SIG-M5 treated with dmso at 0.1 percent for 504 hours (cell line): ENCODE measurements at regions not wholly inside any gene's neighbourhood (a gene's known extent, or its start where the extent isn't known, plus 50 kb on each side); places are given as distances from the start of the nearest gene placed in this dataset.

ENCODE experiments used
- DNase-seq: peaks from one replicate; lab custom pipeline; 2025; ENCODE audit not compliant: unreplicated experiment; lab: John Stamatoyannopoulos, UW

DNA sequence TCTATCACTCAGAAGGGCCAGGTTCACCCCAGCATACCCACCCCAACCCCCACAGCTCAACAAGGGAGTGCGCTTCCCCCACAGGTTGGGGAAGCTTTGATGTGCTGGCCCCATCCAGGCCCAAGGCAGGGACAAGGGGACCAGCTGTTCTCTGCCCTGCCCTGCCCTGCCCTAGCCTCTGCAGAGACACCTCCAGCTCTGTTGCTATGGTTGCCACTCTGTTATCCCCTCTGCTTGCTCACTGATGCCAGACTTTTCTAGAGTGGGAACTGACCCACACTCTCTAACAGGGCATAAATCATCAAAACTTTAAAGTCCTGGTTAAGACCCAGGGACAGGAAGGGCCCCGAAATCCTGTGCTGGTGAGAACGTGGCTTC is 50.4 kb upstream of the ENPP7 start:
- DNase-seq = no peak

DNA sequence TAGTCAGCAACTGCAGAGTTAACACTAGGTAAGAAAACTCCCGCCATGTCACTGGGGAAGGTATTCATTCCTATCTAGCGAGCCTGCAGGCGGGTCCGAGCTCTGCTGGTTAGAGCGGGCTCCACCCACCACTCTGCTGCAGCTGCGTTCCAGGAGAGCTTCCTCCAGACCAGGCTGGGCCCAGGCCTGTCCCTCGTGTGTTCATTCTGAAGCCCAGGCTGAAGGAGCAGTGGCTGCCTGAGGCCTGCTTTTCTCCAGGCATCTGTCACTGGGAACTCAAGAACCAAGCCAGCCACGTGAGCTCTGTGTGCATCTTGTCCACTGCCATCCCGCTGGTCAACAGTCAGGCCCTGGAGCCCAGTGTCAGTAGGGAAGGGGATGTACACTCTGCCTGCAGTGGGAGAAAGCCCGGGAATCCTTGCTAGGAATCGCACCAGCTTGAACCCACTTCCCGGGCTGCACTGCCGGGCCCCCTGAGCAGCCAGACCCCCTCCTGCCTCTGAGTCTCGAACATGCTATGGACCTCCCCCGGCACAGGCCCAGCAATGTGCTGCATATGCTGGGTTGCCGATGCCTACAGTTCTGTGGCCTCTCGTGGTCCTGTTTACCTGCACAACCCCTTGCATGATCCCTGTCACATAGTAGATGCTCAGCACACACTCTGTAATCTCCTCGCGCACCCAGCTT is 51.0 kb upstream of the ENPP7 start:
- DNase-seq = no peak

DNA sequence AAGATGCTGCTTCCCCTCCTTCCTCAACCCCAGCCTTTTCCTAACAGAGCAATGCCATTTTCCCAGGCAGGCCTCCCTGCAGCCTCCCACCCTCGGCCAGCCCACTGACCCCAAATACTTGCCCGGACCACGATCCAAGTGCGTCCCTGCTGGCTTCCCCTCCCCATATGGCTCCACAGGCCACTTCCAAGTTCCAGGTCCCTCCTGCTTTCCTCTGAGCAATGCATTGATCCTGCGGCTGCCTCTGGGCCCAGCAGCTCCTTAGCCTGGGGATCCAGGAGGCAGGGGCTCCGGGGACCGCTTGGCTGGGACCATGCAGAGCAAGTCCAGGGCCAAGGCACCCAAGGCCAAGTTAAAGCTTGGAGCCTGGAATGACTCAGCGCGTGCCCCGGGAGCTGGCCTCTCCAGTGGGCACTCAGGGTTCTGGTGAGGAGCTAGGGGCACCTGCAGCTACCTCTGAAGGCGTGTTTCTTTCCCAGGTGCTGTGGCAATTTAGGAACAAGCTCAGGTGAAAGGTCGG is 51.9 kb upstream of the ENPP7 start:
- DNase-seq = no peak

DNA sequence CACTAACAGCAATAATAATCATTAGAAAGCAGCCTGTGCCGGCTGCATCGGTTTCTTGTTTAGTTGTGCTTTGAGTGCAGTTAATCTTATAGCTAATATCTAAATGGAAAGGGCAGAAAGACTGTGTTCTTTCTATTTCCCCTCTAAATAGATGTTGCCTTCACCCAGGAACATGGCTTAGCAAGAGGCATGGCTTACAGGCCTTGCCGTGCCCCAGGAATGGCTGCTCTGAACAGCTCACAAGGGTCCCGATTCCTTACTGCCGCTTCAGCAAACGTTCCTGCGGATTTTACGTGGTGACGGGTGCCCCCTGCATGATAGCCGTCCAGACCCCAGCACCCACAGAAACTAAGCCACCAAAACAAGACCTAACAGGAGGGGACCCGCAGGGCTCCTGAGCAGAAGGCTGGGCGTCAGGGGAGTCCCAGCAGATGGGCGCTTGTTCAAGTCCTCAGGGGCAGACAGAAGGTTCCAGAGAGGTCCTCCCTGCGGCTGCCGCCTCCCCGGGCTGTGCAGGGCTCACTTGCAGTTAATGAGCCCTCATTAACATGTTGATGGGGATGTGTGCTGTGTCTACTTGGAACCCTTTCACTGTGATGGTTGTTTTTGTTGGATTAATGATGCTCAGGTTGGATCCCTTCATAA is 52.5 kb upstream of the ENPP7 start:
- no peak for DNase-seq

DNA sequence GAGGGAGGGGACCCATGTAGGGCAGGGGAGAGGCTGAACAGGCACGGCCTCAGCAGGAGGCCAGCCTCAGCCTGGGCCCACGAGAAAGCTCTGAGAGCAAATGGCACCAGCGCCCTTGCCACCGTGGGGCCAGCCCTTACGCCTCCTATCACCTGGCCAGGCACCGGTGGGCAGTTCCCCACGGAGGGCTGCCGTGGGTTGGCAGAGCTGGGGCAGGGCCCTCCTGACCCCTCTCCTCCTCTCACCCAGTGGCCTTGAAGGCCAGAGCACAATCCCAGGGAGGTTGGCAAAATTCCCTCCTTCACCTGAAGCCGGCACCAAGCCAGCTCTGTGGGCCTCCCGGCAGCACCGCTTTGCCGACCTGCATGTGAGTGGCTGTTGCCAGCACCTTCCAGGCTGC is 53.1 kb upstream of the ENPP7 start:
- no peak for DNase-seq

DNA sequence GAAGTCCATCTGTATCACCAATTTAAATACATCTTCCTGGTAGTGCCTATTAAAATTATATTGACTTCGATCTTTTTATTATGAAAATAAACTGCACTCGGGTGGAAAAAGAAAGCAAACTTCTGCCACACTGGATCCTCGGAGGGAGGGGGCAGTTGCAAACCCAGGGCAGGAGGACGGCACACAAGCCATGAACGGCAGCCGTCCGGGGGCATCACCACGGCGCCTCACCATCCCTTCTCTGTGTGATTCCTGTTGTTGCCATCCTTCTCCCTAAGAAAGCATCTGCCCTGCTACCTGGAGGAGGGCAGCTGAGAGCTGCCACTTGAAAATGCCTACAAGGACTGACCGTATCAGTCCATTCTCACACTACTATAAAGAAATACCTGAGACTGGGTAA is 53.9 kb upstream of the ENPP7 start:
- no peak for DNase-seq

DNA sequence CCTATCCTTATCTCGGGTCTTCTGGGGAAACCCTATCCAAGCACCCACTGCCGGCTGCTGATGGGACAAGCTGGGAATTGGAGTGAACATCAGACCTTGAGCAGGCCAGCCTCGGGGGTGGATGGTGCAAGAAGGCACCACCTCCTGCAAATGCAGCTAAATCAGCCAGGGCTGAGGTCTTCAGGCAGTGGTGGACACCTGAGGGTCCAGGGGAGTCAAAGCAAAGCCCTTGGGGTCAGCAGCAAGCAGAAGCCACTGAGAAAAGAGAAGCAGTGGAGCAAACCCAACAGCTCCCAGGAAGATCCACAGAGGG is 55.4 kb upstream of the ENPP7 start:
- no peak for DNase-seq

DNA sequence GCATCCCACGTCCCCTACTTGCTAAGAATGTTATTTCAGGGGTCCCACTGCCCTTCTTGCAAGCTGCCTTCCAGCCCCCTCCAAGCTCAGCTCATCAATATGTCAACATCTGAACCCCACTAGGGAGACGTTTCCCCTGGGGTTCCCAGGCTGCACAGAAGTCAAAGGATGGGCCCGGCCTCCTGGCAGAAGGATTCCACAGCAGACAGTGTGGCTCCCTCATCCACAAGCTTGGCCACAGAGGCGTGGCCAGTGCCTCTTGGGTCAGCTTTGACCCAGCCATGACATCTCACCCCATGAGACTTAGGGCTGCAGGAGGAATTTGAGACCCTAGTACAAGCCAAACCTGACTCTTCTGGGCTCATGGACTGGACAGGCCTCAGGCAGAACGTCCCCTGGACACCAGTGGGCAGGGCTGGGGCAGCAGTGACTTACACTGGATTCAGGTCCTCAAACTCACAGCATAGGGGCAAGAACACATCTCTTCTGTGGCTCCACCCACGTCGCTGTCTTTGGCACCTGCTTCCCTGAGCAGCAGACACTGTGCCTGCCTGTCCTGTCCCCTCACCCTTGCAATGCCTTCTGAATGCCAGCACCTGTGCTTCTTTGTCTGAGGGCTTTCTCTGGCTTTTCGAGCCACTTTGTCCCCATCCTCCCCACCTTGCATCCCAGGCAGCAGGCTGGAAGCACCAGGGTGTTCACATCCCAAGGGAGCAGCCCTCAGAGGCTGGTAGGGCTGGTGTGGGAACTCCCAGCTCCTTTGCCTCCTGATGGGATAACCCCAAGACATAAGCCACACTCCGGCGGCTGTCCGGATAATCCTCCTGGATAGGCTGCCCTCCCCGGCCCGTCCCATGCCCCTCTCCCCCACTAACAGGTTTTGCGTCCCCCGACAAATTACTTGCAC is 56.0 kb upstream of the ENPP7 start:
- DNase-seq = no peak

DNA sequence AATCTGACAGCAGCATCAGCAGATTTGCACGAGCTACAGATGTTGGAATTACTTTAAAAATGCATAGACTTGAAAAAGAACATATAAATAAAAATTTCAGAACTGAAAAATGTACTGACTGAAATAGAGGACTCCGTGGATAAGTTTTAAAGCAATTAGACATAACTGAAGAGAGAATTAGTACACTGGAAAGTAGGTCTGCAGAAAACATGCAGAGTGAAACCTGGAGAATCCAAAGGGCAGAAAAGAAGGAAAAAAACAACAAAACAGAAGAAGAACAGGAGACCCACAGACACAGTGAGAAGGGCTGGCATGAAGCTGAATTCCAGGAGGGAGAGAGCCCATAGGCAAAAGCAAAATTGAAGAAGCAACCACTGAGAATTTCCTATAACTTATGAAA is 57.2 kb upstream of the ENPP7 start:
- DNase-seq = no peak

DNA sequence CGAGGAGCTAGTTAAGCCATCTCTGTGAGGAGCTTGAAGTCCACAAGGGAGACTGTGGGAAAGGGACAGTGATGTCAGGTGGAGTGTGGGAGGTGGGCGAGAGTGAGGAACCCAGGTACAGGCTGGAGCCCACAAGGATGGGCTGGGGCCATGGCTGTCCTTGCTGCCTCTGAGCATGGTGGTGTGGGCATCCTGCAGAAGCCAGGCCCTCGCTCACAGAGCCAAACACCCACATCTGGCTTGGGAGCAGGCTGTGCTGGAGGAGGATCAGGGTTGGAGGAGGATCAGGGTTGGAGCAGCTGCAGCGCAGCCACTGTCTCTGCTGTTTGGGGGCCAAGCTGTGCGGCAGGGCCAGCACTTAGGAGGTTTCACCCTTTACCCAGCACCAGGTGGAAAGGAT is 58.2 kb upstream of the ENPP7 start:
- DNase-seq = no peak

DNA sequence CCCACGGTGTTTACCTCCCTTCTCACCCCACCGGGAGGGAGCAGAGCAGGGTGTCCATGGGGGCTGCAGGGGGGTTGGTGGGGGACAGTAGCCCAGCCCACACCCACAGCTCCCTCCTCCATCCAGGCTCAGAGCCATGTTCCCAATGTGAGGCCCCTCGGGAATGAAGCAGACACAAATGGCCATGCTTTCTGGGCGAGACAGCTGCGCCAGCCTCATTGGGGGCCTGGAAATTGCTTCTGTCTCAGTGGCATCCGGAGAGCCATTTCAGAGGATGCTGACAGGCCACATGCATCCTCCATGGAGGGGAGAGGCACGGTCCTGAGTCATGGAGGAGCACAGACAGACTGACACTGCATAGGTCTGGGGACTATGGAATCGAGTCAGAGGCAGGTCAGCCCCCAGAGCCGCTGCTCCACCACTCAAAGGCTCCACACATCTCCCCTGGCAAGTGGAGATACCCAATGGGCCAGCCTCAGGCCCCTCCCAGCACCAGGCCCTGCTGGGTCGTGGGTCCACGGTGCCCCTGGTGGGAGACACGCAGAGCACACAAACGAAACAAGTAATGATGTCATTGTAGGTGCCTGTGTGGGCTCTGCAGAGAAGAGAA is 59.6 kb upstream of the ENPP7 start:
- no peak for DNase-seq

DNA sequence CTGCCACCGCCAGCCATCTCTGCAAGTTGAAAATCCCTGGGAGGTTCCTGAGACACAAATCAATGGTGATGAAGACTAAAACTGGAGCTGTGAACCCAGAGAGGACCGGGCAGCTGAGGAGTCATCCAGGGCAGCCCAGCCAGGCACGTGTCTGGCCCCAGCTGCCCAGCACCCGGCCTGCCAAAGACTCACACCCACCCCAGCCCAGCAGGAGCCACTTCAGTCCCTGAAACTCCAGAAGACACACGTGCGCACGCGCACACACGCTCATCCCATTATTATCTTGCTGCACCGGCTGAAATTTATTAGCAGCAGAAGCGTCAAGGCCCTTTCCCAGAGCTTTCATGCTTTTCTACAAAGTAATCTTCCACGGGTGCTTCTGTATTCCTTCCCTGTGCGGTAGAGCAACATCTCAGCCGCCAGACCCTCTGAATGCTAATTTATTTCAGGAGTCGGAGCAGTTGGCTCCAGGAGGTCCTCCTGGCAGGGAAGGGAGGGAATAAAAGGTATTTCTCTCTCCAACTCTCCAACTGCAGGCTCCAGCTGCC is 59.8 kb upstream of the RBFOX3 start:
- no peak for DNase-seq

DNA sequence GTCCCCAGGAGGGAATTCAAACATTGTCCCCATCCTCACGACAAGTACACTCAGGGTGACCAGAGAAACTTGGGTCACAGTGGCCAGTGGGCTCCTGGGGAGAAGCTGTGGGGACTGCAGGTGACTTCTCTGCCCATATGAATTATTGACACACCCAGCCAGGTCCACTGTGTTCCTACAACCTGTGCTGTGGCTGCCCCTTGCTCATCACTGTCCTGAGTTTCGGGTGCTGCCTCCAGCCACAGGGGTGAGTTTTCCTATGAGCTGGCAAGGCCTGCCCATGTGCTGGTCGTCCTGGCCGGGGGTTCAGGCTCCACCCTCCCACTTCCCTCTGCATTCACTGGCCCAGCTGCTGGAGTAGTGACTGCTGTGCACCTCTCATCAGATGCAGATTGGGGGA is 59.0 kb upstream of the RBFOX3 start:
- DNase-seq = no peak

DNA sequence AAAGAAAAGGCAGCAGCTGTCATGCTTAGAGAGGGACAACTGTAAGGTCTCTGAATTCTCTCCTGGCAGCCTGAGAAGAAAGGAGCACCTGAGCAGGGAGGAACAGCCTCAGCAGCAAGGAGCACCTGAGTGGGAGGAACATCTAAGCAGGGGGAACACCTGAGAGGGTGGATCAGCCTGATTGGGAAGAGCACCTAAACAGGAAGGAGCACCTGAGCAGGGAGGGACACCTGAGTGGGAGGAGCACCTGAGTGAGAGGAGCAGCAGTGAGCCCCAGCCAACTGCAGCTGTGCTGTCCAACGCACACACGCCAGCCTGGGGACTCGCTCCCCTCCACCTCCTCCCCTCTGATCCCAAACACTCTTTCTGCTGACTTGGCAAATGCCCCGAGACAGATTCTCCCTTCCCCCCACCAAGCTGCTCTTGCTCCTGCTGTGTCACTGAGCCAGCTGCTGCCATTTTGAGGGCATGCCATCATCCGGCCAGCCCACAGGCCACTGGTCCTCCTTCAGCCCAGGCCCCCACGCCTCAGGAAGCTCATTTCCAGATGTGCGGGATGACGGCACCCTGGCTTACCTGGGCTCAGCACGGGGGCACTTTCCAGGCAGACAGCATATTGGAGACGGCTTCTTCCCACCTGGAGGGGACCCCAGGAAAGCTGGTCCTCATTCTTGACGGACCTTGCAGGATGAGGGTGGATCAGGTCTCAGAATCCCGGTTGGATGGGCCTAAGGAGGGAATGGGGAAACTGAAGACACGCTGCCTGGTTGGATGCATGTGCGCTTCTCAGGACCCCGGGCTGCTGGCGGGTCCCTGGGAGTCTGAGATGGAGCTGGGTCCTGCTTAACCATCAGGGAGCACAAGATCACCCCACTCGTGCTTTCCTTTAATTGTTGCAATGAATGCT is 57.7 kb upstream of the RBFOX3 start:
- no peak for DNase-seq

DNA sequence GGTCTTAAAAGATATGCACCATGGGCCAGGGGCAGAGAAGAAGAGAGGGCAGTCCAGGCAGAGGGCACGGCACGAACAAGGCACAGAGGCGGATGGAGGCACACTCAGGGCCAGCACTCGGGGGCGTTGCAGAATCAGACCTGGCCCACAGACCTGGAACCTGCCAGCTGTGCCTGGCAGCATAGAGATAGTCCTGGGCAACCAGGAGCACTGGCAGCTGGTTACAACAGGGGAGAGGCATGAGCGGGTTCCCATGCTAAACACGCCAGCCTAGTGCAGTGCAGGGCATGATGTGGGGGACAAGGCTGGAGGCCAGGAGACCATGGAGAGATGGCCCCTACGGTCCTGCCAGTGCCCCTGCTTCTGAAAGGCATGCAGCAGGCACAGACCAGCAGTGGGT is 56.9 kb upstream of the RBFOX3 start:
- DNase-seq = no peak

DNA sequence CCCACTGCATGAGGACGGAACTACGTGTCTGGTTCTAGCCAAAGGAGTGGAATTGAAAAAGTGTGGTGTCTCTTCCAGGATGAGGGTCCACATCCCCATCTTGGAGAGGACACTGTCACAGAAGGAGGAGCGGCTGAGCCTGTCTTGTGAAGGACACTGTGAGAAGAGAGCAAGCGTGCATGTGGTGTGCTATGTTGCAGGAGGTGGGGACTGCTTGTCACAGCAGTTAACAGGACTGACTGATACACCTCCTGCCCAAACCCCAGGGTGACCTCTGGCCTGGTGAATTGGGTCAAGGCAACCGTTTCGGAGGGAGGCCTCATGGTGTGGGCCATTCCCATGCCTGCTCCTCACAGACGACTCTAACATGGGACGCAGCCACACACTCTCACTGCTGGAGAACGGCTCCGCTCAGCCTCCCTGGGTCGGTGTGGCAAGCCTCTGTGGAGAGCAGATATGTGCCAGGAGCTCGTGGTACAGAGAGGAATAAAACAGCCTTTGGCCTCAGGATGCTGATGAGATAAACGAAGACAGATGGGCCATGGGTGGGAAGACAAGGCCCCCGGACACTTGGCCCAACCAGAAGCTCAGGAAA is 56.4 kb upstream of the RBFOX3 start:
- DNase-seq = no peak

DNA sequence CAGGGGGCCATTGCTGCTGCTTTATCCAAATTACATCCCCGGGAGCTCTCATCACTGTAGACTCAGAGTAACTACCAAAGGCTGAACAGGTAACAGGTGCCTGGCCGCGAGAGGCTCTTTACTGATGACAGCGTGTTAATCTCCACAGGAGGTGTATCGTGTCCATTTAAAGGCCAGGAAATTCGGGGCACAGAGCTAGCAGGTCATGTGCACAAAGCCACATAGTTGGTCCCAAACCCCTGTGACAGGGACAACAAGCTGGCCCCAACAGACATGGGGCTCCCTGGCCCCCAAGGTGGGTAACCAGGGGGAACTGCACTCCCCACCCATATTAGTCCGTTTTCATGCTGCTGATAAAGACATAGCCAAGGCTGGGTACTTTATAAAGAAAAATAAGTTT is 55.3 kb upstream of the RBFOX3 start:
- no peak for DNase-seq

DNA sequence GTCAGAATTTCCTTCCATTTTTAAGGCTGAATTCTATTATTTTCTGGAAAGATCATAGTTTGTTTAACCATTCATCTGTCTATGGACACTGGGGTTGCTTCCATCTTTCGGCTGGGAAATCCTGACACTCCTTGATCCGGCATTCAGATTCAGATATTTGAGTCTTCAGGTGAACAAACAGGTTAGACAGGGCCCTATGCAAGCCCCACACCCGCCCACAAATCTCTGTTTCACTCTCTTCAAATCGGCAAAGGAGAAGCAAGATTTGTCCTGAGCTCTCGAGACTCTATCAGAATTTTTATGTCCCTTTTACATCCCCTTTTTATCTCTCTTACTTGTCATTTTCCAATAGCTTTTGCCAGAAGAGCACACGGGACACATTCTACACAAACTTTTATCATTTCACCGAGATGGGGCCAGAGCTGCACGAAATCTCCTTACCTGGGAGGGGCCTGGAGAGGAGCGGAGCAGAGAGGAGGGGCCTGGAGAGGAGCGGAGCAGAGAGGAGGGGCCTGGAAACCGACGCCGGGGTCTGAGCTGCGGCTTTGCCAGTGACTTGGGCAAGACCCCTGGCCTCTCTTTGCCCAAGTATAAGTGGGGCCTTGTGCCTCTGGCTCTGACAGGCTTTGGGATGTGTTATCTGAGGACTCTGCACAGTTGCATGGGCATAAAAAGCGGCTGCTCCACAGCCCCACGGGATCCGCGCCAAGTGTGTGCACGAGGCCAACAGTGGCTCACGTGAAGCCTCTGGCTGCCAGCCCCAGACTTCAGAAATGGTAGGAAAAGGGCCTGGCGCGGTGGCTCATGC is 54.3 kb upstream of the RBFOX3 start:
- peak; percentile 4 for DNase-seq
